ENCODE measurements at regions not wholly inside any gene's neighbourhood (a gene's known extent, or its start where the extent isn't known, plus 50 kb on each side); places are given as distances from the start of the nearest gene placed in this dataset.

- intact Hi-C loops (cut with micrococcal nuclease): no loop called here
- WGBS (ENCODE audit: insufficient coverage): 100% methylated on average over 1 of the region's 3 CpGs
- no peak for TF ChIP-seq CTCF (IDR thresholded peaks at IDR 0.05)
- Histone ChIP-seq H4K20me1 (ENCODE audit: insufficient read depth, low read length) (no peaks in the 10 kb centered on the region), H3K27ac (ENCODE audit: low read depth in 1 of 2, low read length in 2 of 2) (no peak overlapping the region), H3K36me3 (replicated peaks in 1 of 2; ENCODE audit: control insufficient read depth in 1 of 2, insufficient read depth in 2 of 2, low read length in 2 of 2) (no peaks in the 10 kb centered on the region), H3K4me3 (replicated peaks in 1 of 3; ENCODE audit: low read depth in 2 of 3, low read length in 3 of 3) (no peak overlapping the region), H3K9me3 (replicated peaks in 1 of 2; ENCODE audit: control insufficient read depth in 1 of 2, insufficient read depth in 1 of 2, low read length in 2 of 2) (no peaks in the 10 kb centered on the region), H3K27me3 (ENCODE audit: control insufficient read depth in 2 of 2, insufficient read depth in 2 of 2, low read length in 2 of 2) (no peaks in the 10 kb centered on the region), H2AFZ (ENCODE audit: insufficient read depth, low read depth, low read length, poor library complexity, severe bottlenecking) (no peak overlapping the region), H3K4me1 (ENCODE audit: control insufficient read depth in 1 of 2, insufficient read depth in 2 of 2, low read length in 2 of 2) (no peaks in the 10 kb centered on the region), H3K4me2 (replicated peaks; ENCODE audit: extremely low read depth, low read length, poor library complexity, severe bottlenecking) (no peak overlapping the region), H3K9ac (ENCODE audit: insufficient read depth, low read length, poor library complexity, severe bottlenecking) (no peak overlapping the region), H3K79me2 (ENCODE audit: insufficient read depth, low read length) (no peaks in the 10 kb centered on the region)
- Mint-ChIP-seq H3K4me1 (no peaks in the 10 kb centered on the region), H3K36me3 (no peaks in the 10 kb centered on the region), H3K4me3 (no peak overlapping the region), H3K27ac (no peak overlapping the region), H3K27me3 (ENCODE audit: low read depth in 3 of 3) (peaks cover 0 to 3% (median 0%) of the 10 kb centered on the region in 3 donors), H3K9me3 (peaks cover 0 to 6% (median 3%) of the 10 kb centered on the region in 7 donors)
- no peak for DNase-seq
Measured at GRCh38 chr13:40241125-40241798, 425.2 kb downstream of the FOXO1 start.

GRCh38 chr13:40243047-40243446 lies 423.4 kb downstream of the FOXO1 start:
- no peak overlapping the region for H3K4me3 ChIP-seq (replicated peaks in 1 of 3; ENCODE audit: low read depth in 2 of 3, low read length in 3 of 3)
- no peaks in the 10 kb centered on the region for H3K27me3 ChIP-seq (ENCODE audit: control insufficient read depth in 2 of 2, insufficient read depth in 2 of 2, low read length in 2 of 2)
- no peak for DNase-seq
- intact Hi-C loops (cut with micrococcal nuclease): no loop called here
- no peaks in the 10 kb centered on the region for H3K79me2 ChIP-seq (ENCODE audit: insufficient read depth, low read length)
- no peaks in the 10 kb centered on the region for H3K4me1 Mint-ChIP-seq
- H2AFZ ChIP-seq (ENCODE audit: insufficient read depth, low read depth, low read length, poor library complexity, severe bottlenecking): no peak overlapping the region
- WGBS (ENCODE audit: insufficient coverage): 100% methylated on average over 2 of the region's 3 CpGs
- H3K27ac Mint-ChIP-seq: no peak overlapping the region
- H3K27ac ChIP-seq (ENCODE audit: low read depth in 1 of 2, low read length in 2 of 2): no peak overlapping the region
- H4K20me1 ChIP-seq (ENCODE audit: insufficient read depth, low read length): no peaks in the 10 kb centered on the region
- no peaks in the 10 kb centered on the region for H3K36me3 Mint-ChIP-seq
- H3K4me2 ChIP-seq (replicated peaks; ENCODE audit: extremely low read depth, low read length, poor library complexity, severe bottlenecking): no peak overlapping the region
- H3K4me1 ChIP-seq (ENCODE audit: control insufficient read depth in 1 of 2, insufficient read depth in 2 of 2, low read length in 2 of 2): no peaks in the 10 kb centered on the region
- no peak for TF ChIP-seq CTCF (IDR thresholded peaks at IDR 0.05)
- H3K9me3 ChIP-seq (replicated peaks in 1 of 2; ENCODE audit: control insufficient read depth in 1 of 2, insufficient read depth in 1 of 2, low read length in 2 of 2): no peaks in the 10 kb centered on the region
- H3K36me3 ChIP-seq (replicated peaks in 1 of 2; ENCODE audit: control insufficient read depth in 1 of 2, insufficient read depth in 2 of 2, low read length in 2 of 2): no peaks in the 10 kb centered on the region
- no peak overlapping the region for H3K4me3 Mint-ChIP-seq
- H3K9me3 Mint-ChIP-seq: peaks cover 0 to 5% (median 3%) of the 10 kb centered on the region in 7 donors
- no peak overlapping the region for H3K9ac ChIP-seq (ENCODE audit: insufficient read depth, low read length, poor library complexity, severe bottlenecking)
- H3K27me3 Mint-ChIP-seq (ENCODE audit: low read depth in 3 of 3): peaks cover 0 to 4% (median 2%) of the 10 kb centered on the region in 3 donors
